ENCODE measurements at regions not wholly inside any gene's neighbourhood (a gene's known extent, or its start where the extent isn't known, plus 50 kb on each side); places are given as distances from the start of the nearest gene placed in this dataset.

GRCh38 chr5:73256462-73256861 is 83.5 kb downstream of the TMEM174 start:
- no TSS peak for BruUV-seq (replicated peaks)
- WGBS, 2 experiments (ENCODE audit: extremely low coverage in 2 of 2, insufficient read length in 1 of 2) = no CpG with 5 or more reads among the region's 2 CpGs

More at GRCh38 chr5:73256462-73256861, 83.5 kb downstream of the TMEM174 start:
- TF ChIP-seq CHD1 (IDR thresholded peaks at IDR 0.05; ENCODE audit: low read depth, low read length) (no peak), FOS (IDR thresholded peaks at IDR 0.05; ENCODE audit: low read depth, low read length) (no peak), MAFK (IDR thresholded peaks at IDR 0.05; ENCODE audit: low read depth, low read length) (no peak), POLR2A (IDR thresholded peaks at IDR 0.05; ENCODE audit: low read depth, low read length) (no peak), RCOR1 (IDR thresholded peaks at IDR 0.05; ENCODE audit: insufficient replicate concordance, low read length) (no peak), SMC3 (IDR thresholded peaks at IDR 0.05; ENCODE audit: low read depth, low read length) (no peak), CEBPB (IDR thresholded peaks at IDR 0.05; ENCODE audit: low read depth, low read length) (no peak), NFE2L2 (IDR thresholded peaks at IDR 0.05; ENCODE audit: low read depth, low read length) (no peak), RFX5 (IDR thresholded peaks at IDR 0.05; ENCODE audit: low read depth, low read length) (no peak)
- TF ChIP-seq, protein P1, sequence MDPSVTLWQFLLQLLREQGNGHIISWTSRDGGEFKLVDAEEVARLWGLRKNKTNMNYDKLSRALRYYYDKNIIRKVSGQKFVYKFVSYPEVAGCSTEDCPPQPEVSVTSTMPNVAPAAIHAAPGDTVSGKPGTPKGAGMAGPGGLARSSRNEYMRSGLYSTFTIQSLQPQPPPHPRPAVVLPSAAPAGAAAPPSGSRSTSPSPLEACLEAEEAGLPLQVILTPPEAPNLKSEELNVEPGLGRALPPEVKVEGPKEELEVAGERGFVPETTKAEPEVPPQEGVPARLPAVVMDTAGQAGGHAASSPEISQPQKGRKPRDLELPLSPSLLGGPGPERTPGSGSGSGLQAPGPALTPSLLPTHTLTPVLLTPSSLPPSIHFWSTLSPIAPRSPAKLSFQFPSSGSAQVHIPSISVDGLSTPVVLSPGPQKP (IDR thresholded peaks at IDR 0.05; ENCODE audit: borderline replicate concordance, low read depth, low read length) = no peak
- no peak for DNase-seq
- ChIA-PET POLR2A (ENCODE audit: unreplicated experiment) (no interaction called here), CTCF (interaction anchor here (1.3 kb wide), 1 partner anchor 41 kb away, joined by 3 read pairs; no protein-coding TSS in a partner anchor)
- Histone ChIP-seq H3K4me3 (ENCODE audit: insufficient read depth, low read depth, low read length) (no peak overlapping the region), H3K56ac (ENCODE audit: extremely low read depth, insufficient read depth, low read length) (no peak overlapping the region), H4K91ac (ENCODE audit: insufficient read depth, low read depth, low read length) (no peak overlapping the region), H3K79me1 (ENCODE audit: low read depth in 1 of 2, low read length in 2 of 2) (no peaks in the 10 kb centered on the region), H3K36me3 (ENCODE audit: control insufficient read depth, insufficient read depth, low read length) (no peaks in the 10 kb centered on the region), H3K18ac (ENCODE audit: low read depth, low read length) (no peak overlapping the region), H4K8ac (ENCODE audit: low read depth in 2 of 2, low read length in 2 of 2) (no peak overlapping the region), H2BK20ac (ENCODE audit: low read depth, low read length) (no peak overlapping the region), H4K5ac (ENCODE audit: low read depth, low read length) (no peak overlapping the region), H3K9ac (ENCODE audit: low read depth, low read length) (no peak overlapping the region), H3K4me2 (ENCODE audit: low read depth, low read length) (no peak overlapping the region), H2BK120ac (ENCODE audit: low read depth, low read length) (no peak overlapping the region), H3K23ac (ENCODE audit: low read depth, low read length) (no peak overlapping the region), H2AFZ (replicated peaks; ENCODE audit: low read length, poor library complexity) (no peak overlapping the region), H3K4me1 (ENCODE audit: control insufficient read depth, insufficient read depth, low read length) (no peaks in the 10 kb centered on the region), H3K4ac (ENCODE audit: low read depth, low read length) (no peak overlapping the region), H3K9me3 (ENCODE audit: control insufficient read depth, insufficient read depth, low read length) (peaks cover 3% of the 10 kb centered on the region), H2BK5ac (ENCODE audit: low read depth, low read length, poor library complexity, severe bottlenecking) (no peak overlapping the region), H4K20me1 (ENCODE audit: insufficient read depth, low read length) (no peaks in the 10 kb centered on the region), H2AK5ac (ENCODE audit: low read depth, low read length) (no peak overlapping the region), H3K27me3 (ENCODE audit: control insufficient read depth, insufficient read depth, low read length) (peaks cover 3% of the 10 kb centered on the region), H2BK15ac (ENCODE audit: low read depth, low read length) (no peak overlapping the region), H3K14ac (replicated peaks; ENCODE audit: low read depth, low read length) (no peak overlapping the region), H3K9me1 (ENCODE audit: insufficient read depth, low read length) (no peaks in the 10 kb centered on the region), H3K27ac (ENCODE audit: insufficient read depth, low read length) (no peak overlapping the region), H2AK9ac (replicated peaks; ENCODE audit: low read depth, low read length, poor library complexity) (no peak overlapping the region)
- intact Hi-C loops (cut with micrococcal nuclease) = no loop called here
- ATAC-seq (ENCODE audit: low read depth) = no peak
- dilution Hi-C loops (cut with HindIII; ENCODE audit: low sequenced_read_pairs, unreplicated experiment) = no loop called here
- in situ Hi-C loops (cut with MboI; ENCODE audit: low sequenced_read_pairs) = no loop called here

Measured in IMR-90 (cell line).